ENCODE measurements at regions not wholly inside any gene's neighbourhood (a gene's known extent, or its start where the extent isn't known, plus 50 kb on each side); places are given as distances from the start of the nearest gene placed in this dataset.

- ATAC-seq = no peak
- TF ChIP-seq RARB (CRISPR knock-in tag; IDR thresholded peaks at IDR 0.05) (no peak), ZFP3 (CRISPR knock-in tag; IDR thresholded peaks at IDR 0.05) (no peak), ARNTL (CRISPR knock-in tag; IDR thresholded peaks at IDR 0.05; ENCODE audit: borderline replicate concordance, low read depth) (no peak), ISL1 (CRISPR knock-in tag; IDR thresholded peaks at IDR 0.05) (no peak), OSR1 (CRISPR knock-in tag; IDR thresholded peaks at IDR 0.05) (no peak), ZNF8 (CRISPR knock-in tag; IDR thresholded peaks at IDR 0.05) (no peak), TSHZ2 (CRISPR knock-in tag; IDR thresholded peaks at IDR 0.05) (no peak), ZNF70 (CRISPR knock-in tag; IDR thresholded peaks at IDR 0.05) (no peak), POU6F1 (CRISPR knock-in tag; IDR thresholded peaks at IDR 0.05; ENCODE audit: borderline replicate concordance, low read depth) (no peak), CREB5 (CRISPR knock-in tag; IDR thresholded peaks at IDR 0.05; ENCODE audit: low read depth) (no peak), ZC3H10 (CRISPR knock-in tag; IDR thresholded peaks at IDR 0.05) (no peak), TOX (CRISPR knock-in tag; IDR thresholded peaks at IDR 0.05; ENCODE audit: borderline replicate concordance) (no peak), BACH2 (CRISPR knock-in tag; IDR thresholded peaks at IDR 0.05; ENCODE audit: borderline replicate concordance) (no peak)
Observed at GRCh38 chr6:21908161-21908848, 314.8 kb downstream of the SOX4 start.

GRCh38 chr6:21909321-21909720 is 315.8 kb downstream of the SOX4 start:
- no peak for ATAC-seq
- TF ChIP-seq SNAI2 (CRISPR knock-in tag; IDR thresholded peaks at IDR 0.05) (no peak), ZNF70 (CRISPR knock-in tag; IDR thresholded peaks at IDR 0.05) (no peak), ISL1 (CRISPR knock-in tag; IDR thresholded peaks at IDR 0.05) (no peak), ZNF8 (CRISPR knock-in tag; IDR thresholded peaks at IDR 0.05) (no peak), CSRNP3 (CRISPR knock-in tag; IDR thresholded peaks at IDR 0.05) (no peak), ZFP3 (CRISPR knock-in tag; IDR thresholded peaks at IDR 0.05) (no peak), ZFP30 (CRISPR knock-in tag; IDR thresholded peaks at IDR 0.05) (no peak), RARB (CRISPR knock-in tag; IDR thresholded peaks at IDR 0.05) (no peak), ESRRG (CRISPR knock-in tag; IDR thresholded peaks at IDR 0.05) (no peak), TSHZ2 (CRISPR knock-in tag; IDR thresholded peaks at IDR 0.05) (no peak), ZC3H10 (CRISPR knock-in tag; IDR thresholded peaks at IDR 0.05) (no peak), TOX (CRISPR knock-in tag; IDR thresholded peaks at IDR 0.05; ENCODE audit: borderline replicate concordance) (no peak), PPARA (CRISPR knock-in tag; IDR thresholded peaks at IDR 0.05; ENCODE audit: borderline replicate concordance) (no peak)

GRCh38 chr6:21911208-21911607 is 317.7 kb downstream of the SOX4 start:
- ATAC-seq = no peak
- TF ChIP-seq ESRRG (CRISPR knock-in tag; IDR thresholded peaks at IDR 0.05) (no peak), ZNF8 (CRISPR knock-in tag; IDR thresholded peaks at IDR 0.05) (no peak), TCF4 (CRISPR knock-in tag; IDR thresholded peaks at IDR 0.05; ENCODE audit: borderline replicate concordance) (no peak), RARB (CRISPR knock-in tag; IDR thresholded peaks at IDR 0.05) (no peak), PPARA (CRISPR knock-in tag; IDR thresholded peaks at IDR 0.05; ENCODE audit: borderline replicate concordance) (no peak), CREB5 (CRISPR knock-in tag; IDR thresholded peaks at IDR 0.05; ENCODE audit: low read depth) (no peak), PATZ1 (CRISPR knock-in tag; IDR thresholded peaks at IDR 0.05; ENCODE audit: borderline replicate concordance) (no peak), POU6F1 (CRISPR knock-in tag; IDR thresholded peaks at IDR 0.05; ENCODE audit: borderline replicate concordance, low read depth) (no peak), ISL1 (CRISPR knock-in tag; IDR thresholded peaks at IDR 0.05) (no peak), ARNTL (CRISPR knock-in tag; IDR thresholded peaks at IDR 0.05; ENCODE audit: borderline replicate concordance, low read depth) (no peak), ZNF70 (CRISPR knock-in tag; IDR thresholded peaks at IDR 0.05) (no peak), ZFP3 (CRISPR knock-in tag; IDR thresholded peaks at IDR 0.05) (no peak)
